GM18526 (cell line): ENCODE measurements at regions not wholly inside any gene's neighbourhood (a gene's known extent, or its start where the extent isn't known, plus 50 kb on each side); places are given as distances from the start of the nearest gene placed in this dataset.

Source experiments
- POLR2A ChIP-seq: IDR thresholded peaks from 3 replicates; pipeline ENCODE4 v1.6.1; 2011; ENCODE audit not compliant: insufficient read length; ENCODE audit errors: extremely low read depth

GRCh38 chr13:39879286-39880035 lies 224.0 kb downstream of the COG6 start:
- no peak for TF ChIP-seq POLR2A

DNA sequence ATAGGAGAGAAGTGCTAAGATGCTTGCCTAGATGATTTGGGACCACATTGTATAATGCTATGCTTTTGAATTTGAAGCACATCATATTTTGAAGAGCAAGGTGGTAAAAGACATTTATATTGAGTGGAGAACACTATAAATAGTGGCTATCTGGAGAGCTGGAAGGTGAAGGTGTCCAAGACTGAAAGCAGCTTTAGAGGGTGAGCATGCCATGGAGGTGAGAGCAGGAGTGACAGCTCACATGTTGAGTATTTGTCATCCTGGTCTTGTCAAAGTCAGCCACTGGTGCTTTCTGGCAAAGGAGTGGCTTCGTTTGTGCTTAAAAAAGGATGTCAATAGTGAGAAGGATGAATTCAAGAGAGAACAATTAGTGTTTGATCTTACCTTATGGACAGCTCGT lies 225.9 kb downstream of the COG6 start:
- TF ChIP-seq POLR2A = no peak

- TF ChIP-seq POLR2A = no peak
Observed at GRCh38 chr13:39881887-39882286, 226.4 kb downstream of the COG6 start.

DNA sequence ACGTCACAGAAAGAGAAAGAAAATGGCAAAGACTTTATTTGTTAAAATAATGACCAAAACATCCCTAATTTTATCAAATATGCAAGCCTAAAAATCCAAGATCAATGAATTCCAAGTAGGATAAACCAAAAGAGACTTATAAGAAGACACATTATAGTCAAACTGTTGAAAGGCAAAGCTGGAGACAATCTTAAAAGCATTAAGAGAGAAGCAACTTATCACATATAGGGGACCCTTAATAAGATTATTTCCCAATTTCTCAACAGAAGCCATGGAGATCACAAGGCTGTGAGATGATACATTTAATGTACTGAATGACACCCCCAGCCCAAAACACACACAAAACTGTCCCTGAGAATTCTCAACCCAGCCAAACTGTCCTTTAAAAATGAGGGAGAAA lies 228.7 kb downstream of the COG6 start:
- TF ChIP-seq POLR2A = no peak

DNA sequence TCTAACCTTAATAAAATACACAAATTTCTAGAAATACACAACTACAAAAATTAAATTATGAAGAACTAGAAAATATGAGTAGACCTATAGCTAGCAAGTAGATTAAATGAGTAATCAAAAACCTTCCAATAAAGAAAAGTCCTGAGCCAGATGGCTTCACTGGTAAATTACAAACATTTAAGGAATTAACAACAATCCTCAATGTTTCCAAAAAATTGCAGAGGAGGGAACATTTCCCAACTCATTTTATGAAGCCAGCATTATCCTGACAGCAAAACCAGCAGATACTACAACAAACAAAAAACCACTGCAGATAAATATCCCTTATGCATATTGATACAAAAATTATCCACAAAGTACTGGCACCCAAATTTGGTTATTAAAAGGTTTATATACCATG lies 230.9 kb downstream of the COG6 start:
- TF ChIP-seq POLR2A = no peak

GRCh38 chr13:39887387-39887786 lies 231.9 kb downstream of the COG6 start:
- TF ChIP-seq POLR2A = no peak

- TF ChIP-seq POLR2A = no peak
Observed at GRCh38 chr13:39888865-39889810, 233.7 kb downstream of the COG6 start.

GRCh38 chr13:39890537-39890936 lies 235.1 kb downstream of the COG6 start:
- no peak for TF ChIP-seq POLR2A

GRCh38 chr13:39892721-39893685 lies 237.5 kb downstream of the COG6 start:
- TF ChIP-seq POLR2A = no peak

DNA sequence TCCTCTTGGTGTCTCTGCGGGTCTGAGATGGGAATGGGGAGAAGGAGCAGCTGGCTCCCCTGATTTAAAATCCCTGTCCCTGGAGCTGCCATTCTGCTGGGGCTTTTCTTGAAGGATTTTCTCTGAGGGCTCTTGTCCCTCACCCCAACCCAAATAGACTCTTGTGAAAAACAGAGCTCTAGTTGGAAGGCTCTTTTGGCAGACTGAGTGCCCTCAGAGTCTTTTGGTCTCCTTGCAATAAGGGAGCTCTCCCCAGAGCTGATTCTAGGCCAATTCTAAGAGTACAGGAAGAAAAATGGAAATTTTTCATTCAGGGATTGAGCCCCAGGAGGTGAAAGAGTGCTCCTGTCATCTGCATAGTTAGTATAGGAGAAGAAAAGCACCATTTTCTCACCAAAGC lies 238.3 kb downstream of the COG6 start:
- no peak for TF ChIP-seq POLR2A

GRCh38 chr13:39894586-39894985 lies 239.1 kb downstream of the COG6 start:
- no peak for TF ChIP-seq POLR2A

- no peak for TF ChIP-seq POLR2A
Observed at GRCh38 chr13:39895254-39895653, 239.8 kb downstream of the COG6 start.

DNA sequence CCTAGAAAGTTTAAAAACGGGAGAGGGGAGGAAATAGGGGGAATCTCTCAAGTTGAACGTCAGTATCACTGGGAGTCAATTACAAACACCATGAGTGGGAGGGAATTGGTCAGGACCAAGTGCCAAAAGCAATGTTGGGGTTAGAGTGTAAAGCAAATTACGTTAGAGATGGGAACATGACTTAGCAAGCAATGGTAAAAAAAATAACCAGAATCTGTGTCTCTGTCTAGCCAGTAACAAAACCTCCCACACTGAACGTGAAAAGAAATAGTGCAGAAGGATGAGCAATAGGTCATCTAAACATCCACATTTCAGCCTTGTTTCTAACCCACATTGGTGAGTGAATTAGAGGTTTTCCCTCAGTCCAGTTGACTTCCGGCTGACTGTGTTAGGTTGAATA lies 242.2 kb downstream of the COG6 start:
- TF ChIP-seq POLR2A = no peak

DNA sequence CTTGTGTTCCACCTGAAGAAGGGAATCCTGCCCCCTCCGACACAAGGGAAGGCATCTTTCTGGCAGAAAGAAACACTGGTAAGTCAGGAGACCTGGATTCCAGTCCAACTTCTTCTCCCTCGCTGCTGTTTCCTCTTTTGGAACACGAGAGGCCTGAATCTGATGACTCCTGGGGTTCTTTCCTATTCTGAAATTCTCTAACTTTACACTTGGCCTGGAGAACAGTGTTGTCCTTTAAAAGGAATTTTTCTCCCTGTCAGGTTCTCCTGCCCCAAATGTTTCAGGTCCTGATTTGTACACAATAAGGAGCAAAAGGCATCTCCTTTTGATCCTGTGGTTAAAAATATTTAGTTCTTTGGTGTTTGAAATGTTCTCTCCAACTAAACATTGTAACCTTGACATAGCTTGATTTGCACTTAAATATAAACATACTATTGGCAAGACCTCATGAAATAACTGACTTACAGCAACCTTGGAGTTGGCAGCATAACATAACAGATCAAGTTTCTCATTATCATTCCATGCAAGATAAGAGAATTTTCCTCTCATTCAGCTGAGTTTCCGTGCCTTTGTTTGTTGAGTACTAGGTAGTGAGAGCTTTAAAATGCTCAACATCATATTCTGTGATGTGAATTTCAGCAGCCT lies 244.8 kb downstream of the COG6 start:
- TF ChIP-seq POLR2A = no peak

DNA sequence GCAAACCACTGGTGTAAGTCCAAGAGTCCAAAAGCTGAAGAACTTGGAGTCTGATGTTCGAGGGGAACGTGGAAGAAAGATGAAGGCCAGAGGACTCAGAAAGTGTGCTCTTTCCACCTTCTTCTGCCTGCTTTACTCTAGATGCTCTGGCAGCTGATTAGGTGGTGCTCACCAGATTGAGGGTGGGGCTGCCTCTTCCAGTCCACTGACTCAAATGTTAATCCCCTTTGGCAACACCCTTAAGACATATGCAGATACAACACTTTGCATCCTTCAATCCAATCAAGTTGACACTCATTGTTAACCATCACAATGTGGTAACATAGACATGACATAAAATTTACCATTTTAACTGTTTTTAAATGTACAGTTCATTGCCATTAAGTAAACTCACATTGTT lies 249.5 kb downstream of the COG6 start:
- no peak for TF ChIP-seq POLR2A

GRCh38 chr13:39909634-39910033 lies 254.2 kb downstream of the COG6 start:
- no peak for TF ChIP-seq POLR2A
